ENCODE measurements at regions not wholly inside any gene's neighbourhood (a gene's known extent, or its start where the extent isn't known, plus 50 kb on each side); places are given as distances from the start of the nearest gene placed in this dataset.

DNA sequence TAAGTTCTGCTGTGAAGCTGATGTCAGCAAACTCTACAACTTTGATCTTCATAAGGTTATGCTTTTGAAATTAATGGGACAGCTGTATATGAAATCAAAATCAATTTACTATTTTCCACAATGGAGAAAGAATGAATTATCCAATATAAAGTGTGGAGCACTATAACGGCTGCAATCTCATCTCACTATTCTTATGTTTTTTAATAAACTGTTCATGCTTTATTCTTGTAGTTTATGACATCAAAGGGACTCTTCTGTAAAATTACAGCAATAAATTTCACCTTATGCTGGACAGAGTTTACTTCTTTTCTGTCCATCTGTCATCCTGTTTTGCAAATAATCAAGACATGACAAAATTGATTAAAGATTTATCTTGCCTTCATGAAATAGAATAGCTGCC, 192.5 kb downstream of the TECRL start:
- Histone ChIP-seq H3K36me3 (ENCODE audit: control insufficient read depth, insufficient read depth, low read length) (no peaks in the 10 kb centered on the region), H3K9me3 (ENCODE audit: control insufficient read depth, insufficient read depth, low read depth, low read length) (no peaks in the 10 kb centered on the region), H3K27ac (ENCODE audit: low read length) (no peak overlapping the region), H3K27me3 (ENCODE audit: control insufficient read depth, insufficient read depth, low read length) (no peaks in the 10 kb centered on the region), H3K4me1 (ENCODE audit: control insufficient read depth, insufficient read depth, low read length) (no peaks in the 10 kb centered on the region), H3K4me3 (ENCODE audit: low read depth in 2 of 2, low read length in 2 of 2) (no peak overlapping the region)
- TF ChIP-seq, protein P1, sequence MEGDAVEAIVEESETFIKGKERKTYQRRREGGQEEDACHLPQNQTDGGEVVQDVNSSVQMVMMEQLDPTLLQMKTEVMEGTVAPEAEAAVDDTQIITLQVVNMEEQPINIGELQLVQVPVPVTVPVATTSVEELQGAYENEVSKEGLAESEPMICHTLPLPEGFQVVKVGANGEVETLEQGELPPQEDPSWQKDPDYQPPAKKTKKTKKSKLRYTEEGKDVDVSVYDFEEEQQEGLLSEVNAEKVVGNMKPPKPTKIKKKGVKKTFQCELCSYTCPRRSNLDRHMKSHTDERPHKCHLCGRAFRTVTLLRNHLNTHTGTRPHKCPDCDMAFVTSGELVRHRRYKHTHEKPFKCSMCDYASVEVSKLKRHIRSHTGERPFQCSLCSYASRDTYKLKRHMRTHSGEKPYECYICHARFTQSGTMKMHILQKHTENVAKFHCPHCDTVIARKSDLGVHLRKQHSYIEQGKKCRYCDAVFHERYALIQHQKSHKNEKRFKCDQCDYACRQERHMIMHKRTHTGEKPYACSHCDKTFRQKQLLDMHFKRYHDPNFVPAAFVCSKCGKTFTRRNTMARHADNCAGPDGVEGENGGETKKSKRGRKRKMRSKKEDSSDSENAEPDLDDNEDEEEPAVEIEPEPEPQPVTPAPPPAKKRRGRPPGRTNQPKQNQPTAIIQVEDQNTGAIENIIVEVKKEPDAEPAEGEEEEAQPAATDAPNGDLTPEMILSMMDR (IDR thresholded peaks at IDR 0.05): no peak
- TF ChIP-seq TCF7L2 (IDR thresholded peaks at IDR 0.05; ENCODE audit: low read depth, low read length) (no peak), POLR2AphosphoS5 (IDR thresholded peaks at IDR 0.05; ENCODE audit: low read depth, low read length) (no peak), REST (IDR thresholded peaks at IDR 0.05; ENCODE audit: insufficient read depth in 1 of 2, low read depth in 2 of 2, low read length in 1 of 2) (no peak), SIN3A (IDR thresholded peaks at IDR 0.05; ENCODE audit: borderline replicate concordance, insufficient read depth, low read depth, low read length) (no peak)
- ChIA-PET POLR2A (no interaction called here), CTCF (no interaction called here)
- in situ Hi-C loops (cut with HindIII; ENCODE audit: low pct_unique_long_range_greater_than_20kb, low sequenced_read_pairs) (no loop called here), intact Hi-C loops (cut with micrococcal nuclease; ENCODE audit: unreplicated experiment) (no loop called here)
- DNase-seq (ENCODE audit: low read depth, low spot score) (no peak), ATAC-seq (no peak)
- BruUV-seq (replicated peaks): no TSS peak

- ATAC-seq (no peak), DNase-seq (ENCODE audit: low read depth, low spot score) (no peak)
- no peak for TF ChIP-seq REST (IDR thresholded peaks at IDR 0.05; ENCODE audit: insufficient read depth in 1 of 2, low read depth in 2 of 2, low read length in 1 of 2)
- no peak for TF ChIP-seq SIN3A (IDR thresholded peaks at IDR 0.05; ENCODE audit: borderline replicate concordance, insufficient read depth, low read depth, low read length)
- TF ChIP-seq, protein P1 (IDR thresholded peaks at IDR 0.05): no peak
- no peak for TF ChIP-seq POLR2AphosphoS5 (IDR thresholded peaks at IDR 0.05; ENCODE audit: low read depth, low read length)
- TF ChIP-seq TCF7L2 (IDR thresholded peaks at IDR 0.05; ENCODE audit: low read depth, low read length): no peak
- Histone ChIP-seq H3K27me3 (ENCODE audit: control insufficient read depth, insufficient read depth, low read length) (no peaks in the 10 kb centered on the region), H3K27ac (ENCODE audit: low read length) (no peak overlapping the region), H3K4me3 (ENCODE audit: low read depth in 2 of 2, low read length in 2 of 2) (no peak overlapping the region), H3K9me3 (ENCODE audit: control insufficient read depth, insufficient read depth, low read depth, low read length) (no peaks in the 10 kb centered on the region), H3K36me3 (ENCODE audit: control insufficient read depth, insufficient read depth, low read length) (no peaks in the 10 kb centered on the region), H3K4me1 (ENCODE audit: control insufficient read depth, insufficient read depth, low read length) (no peaks in the 10 kb centered on the region)
- in situ Hi-C loops (cut with HindIII; ENCODE audit: low pct_unique_long_range_greater_than_20kb, low sequenced_read_pairs) (no loop called here), intact Hi-C loops (cut with micrococcal nuclease; ENCODE audit: unreplicated experiment) (no loop called here)
- BruUV-seq (replicated peaks): no TSS peak
- POLR2A ChIA-PET: no interaction called here
- CTCF ChIA-PET: no interaction called here
These were observed 203.9 kb downstream of the TECRL start for GRCh38 chr4:64205376-64205775.

Measured in Panc1 (cell line).